ENCODE measurements at regions not wholly inside any gene's neighbourhood (a gene's known extent, or its start where the extent isn't known, plus 50 kb on each side); places are given as distances from the start of the nearest gene placed in this dataset.

DNA sequence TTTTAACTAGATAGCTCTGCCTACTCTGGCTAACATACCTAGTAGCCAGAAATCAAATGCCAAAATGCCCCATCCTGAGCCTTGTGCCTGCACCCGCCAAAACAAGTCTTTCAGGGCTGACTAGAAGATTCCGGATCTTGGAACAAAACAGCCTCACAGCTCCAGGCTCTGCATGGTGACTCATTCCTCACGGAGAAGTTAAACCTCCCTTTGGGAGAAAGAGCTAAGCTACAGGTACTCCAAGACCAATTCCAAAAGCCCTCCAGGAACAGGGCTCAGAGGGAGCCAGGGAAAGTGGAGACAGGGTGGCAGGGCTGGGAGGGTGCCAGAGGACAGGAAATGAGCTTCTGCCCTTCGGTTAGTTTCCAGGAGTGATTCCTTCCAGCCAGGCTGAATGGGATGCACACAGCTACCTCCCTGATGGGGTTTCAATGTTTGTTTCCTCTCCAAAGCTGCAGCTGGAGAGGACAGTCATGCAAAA is 295.6 kb downstream of the TNS1 start:
- DNase-seq = no peak
- 75 to 91% methylated on average over 4 of the region's 4 CpGs for WGBS, 2 donors
- Histone ChIP-seq H3K27ac (no peak overlapping the region), H3K4me3 (no peak overlapping the region), H3K9me3 (no peaks in the 10 kb centered on the region), H3K36me3 (replicated peaks in 1 of 2; ENCODE audit: insufficient read depth in 1 of 2, low read depth in 2 of 2) (no peaks in the 10 kb centered on the region), H3K27me3 (no peaks in the 10 kb centered on the region), H3K4me1 (peaks cover 8% of the 10 kb centered on the region)
- TF ChIP-seq, protein P1, sequence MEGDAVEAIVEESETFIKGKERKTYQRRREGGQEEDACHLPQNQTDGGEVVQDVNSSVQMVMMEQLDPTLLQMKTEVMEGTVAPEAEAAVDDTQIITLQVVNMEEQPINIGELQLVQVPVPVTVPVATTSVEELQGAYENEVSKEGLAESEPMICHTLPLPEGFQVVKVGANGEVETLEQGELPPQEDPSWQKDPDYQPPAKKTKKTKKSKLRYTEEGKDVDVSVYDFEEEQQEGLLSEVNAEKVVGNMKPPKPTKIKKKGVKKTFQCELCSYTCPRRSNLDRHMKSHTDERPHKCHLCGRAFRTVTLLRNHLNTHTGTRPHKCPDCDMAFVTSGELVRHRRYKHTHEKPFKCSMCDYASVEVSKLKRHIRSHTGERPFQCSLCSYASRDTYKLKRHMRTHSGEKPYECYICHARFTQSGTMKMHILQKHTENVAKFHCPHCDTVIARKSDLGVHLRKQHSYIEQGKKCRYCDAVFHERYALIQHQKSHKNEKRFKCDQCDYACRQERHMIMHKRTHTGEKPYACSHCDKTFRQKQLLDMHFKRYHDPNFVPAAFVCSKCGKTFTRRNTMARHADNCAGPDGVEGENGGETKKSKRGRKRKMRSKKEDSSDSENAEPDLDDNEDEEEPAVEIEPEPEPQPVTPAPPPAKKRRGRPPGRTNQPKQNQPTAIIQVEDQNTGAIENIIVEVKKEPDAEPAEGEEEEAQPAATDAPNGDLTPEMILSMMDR (IDR thresholded peaks at IDR 0.05) = no peak
- TF ChIP-seq POLR2A (IDR thresholded peaks at IDR 0.05) = no peak
- intact Hi-C loops (cut with DNase I) = no loop called here
- ATAC-seq = no peak

DNA sequence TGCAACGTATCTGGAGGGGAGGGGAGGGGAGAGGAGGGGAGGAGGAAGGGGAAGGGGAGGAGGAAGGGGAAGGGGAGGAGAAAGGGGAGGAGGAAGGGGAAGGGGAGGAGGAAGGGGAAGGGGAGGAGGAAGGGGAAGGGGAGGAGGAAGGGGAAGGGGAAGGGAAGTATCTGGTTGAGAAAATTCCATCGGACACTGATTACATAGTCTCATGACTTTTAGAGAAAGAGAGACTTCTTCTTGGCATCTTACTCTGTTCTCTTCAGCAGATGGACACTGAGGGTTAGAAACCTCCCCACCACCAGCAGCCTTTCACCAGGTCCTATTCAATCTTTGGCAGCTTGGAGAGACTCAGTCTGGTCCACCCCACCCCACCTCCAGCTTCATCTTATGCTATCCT is 296.3 kb downstream of the TNS1 start:
- Histone ChIP-seq H3K4me1 (peaks cover 8% of the 10 kb centered on the region), H3K27ac (no peak overlapping the region), H3K36me3 (replicated peaks in 1 of 2; ENCODE audit: insufficient read depth in 1 of 2, low read depth in 2 of 2) (no peaks in the 10 kb centered on the region), H3K27me3 (no peaks in the 10 kb centered on the region), H3K9me3 (no peaks in the 10 kb centered on the region), H3K4me3 (no peak overlapping the region)
- DNase-seq (no peak), ATAC-seq (no peak)
- intact Hi-C loops (cut with DNase I) = no loop called here
- WGBS, 2 donors = 54 to 63% methylated on average over 2 of the region's 2 CpGs
- no peak for TF ChIP-seq POLR2A (IDR thresholded peaks at IDR 0.05)

DNA sequence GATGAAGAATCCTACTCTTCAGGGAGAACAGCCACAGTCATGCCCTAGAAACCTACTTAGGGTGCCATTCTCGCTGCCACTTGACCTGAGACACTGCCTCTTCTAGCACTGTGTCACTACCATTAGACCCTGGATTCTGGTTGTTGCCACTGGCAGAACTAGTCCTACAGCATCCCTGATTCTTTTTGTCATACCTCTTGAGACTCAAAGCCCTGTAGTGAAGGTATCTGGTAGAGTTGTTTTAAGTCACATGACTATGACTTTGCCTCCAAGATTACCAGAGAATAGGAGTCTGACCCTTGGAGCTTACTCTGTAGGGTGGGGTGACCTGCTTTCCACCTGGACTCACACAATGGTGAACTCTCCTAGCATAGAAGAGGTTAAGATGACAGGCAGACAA is 296.7 kb downstream of the TNS1 start:
- WGBS, 2 donors = 76 to 100% methylated on average over 1 of the region's 1 CpG
- intact Hi-C loops (cut with DNase I) = no loop called here

DNA sequence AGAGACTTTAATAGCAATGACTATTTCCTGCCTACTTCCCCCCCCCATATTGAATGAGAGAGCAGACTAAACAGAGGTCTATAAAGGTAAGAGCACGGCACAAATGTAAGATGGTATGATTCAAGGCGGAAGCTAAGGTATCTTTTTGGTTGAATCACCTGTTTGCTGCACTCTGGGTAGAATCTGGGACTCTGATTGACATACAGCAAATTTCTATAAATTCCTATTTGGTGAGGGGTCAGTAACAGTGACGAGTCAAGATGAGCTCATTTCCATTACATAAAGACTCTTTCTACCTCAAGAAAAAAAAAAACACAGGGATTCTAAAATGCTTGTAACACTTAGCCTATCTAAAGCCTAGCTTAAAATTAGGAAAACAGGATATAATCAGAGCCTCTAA is 297.3 kb downstream of the TNS1 start:
- Histone ChIP-seq H3K27ac (no peak overlapping the region), H3K4me3 (no peak overlapping the region), H3K9me3 (no peaks in the 10 kb centered on the region), H3K36me3 (replicated peaks in 1 of 2; ENCODE audit: insufficient read depth in 1 of 2, low read depth in 2 of 2) (no peaks in the 10 kb centered on the region), H3K27me3 (no peaks in the 10 kb centered on the region), H3K4me1 (peaks cover 8% of the 10 kb centered on the region)
- DNase-seq (no peak), ATAC-seq (no peak)
- TF ChIP-seq, protein P1 (IDR thresholded peaks at IDR 0.05) = no peak
- TF ChIP-seq POLR2A (IDR thresholded peaks at IDR 0.05) = no peak
- 67 to 78% methylated on average over 3 of the region's 3 CpGs for WGBS, 2 donors
- intact Hi-C loops (cut with DNase I) = no loop called here

More for the DNA sequence above, 296.7 kb downstream of the TNS1 start:
- ATAC-seq (no peak), DNase-seq (no peak)
- Histone ChIP-seq H3K4me1 (peaks cover 8% of the 10 kb centered on the region), H3K4me3 (no peak overlapping the region), H3K9me3 (no peaks in the 10 kb centered on the region), H3K27me3 (no peaks in the 10 kb centered on the region), H3K36me3 (replicated peaks in 1 of 2; ENCODE audit: insufficient read depth in 1 of 2, low read depth in 2 of 2) (no peaks in the 10 kb centered on the region), H3K27ac (no peak overlapping the region)
- TF ChIP-seq, protein P1 (IDR thresholded peaks at IDR 0.05) = no peak
- no peak for TF ChIP-seq POLR2A (IDR thresholded peaks at IDR 0.05)

DNA sequence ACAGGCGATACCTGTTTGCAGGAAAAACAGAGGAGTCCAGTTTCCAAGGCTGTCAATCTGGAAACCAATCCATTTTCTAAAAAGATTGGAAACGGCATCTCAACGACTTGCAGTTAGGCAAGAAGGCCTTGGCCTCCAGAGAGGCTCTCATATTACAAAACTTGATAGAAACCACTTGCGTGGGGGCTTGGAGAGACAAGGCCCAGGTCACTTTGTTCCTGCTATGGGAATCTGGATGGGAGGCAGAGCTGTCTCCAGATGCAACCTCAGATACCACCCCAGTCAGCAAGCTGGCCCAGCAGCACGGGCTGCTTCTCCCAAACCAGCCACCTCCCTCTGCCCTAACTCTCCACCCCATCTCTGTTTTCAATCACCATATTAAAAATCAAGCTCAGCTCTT is 298.8 kb downstream of the TNS1 start:
- H3K27me3 ChIP-seq = no peaks in the 10 kb centered on the region

More for the DNA sequence above, 298.8 kb downstream of the TNS1 start:
- peaks cover 8% of the 10 kb centered on the region for H3K4me1 ChIP-seq
- H3K4me3 ChIP-seq = no peak overlapping the region
- ATAC-seq = no peak
- H3K9me3 ChIP-seq = no peaks in the 10 kb centered on the region
- TF ChIP-seq, protein P1 (IDR thresholded peaks at IDR 0.05) = no peak
- no peak for TF ChIP-seq POLR2A (IDR thresholded peaks at IDR 0.05)
- intact Hi-C loops (cut with DNase I) = no loop called here
- WGBS, 2 donors = 87 to 96% methylated on average over 5 of the region's 5 CpGs
- DNase-seq = no peak
- H3K27ac ChIP-seq = no peak overlapping the region
- H3K36me3 ChIP-seq (replicated peaks in 1 of 2; ENCODE audit: insufficient read depth in 1 of 2, low read depth in 2 of 2) = no peaks in the 10 kb centered on the region

All from body of pancreas (tissue), 4 donors.